LNCaP clone FGC (cell line): ENCODE measurements at regions not wholly inside any gene's neighbourhood (a gene's known extent, or its start where the extent isn't known, plus 50 kb on each side); places are given as distances from the start of the nearest gene placed in this dataset.
A peak's percentile ranks its signal among the peaks of the same experiment; 100 is the strongest.
"Not testable (repeated sequence)": the region's sequence is repeated elsewhere in the genome, so short reads cannot be mapped to it uniquely, and the experiment has no call there.

Experiments
- DNase-seq: peaks from one replicate; pipeline ENCODE4 v3.0.0-alpha.2; 2011; ENCODE audit warnings: low read depth
- H3K4me3 ChIP-seq: 2 replicates; pipeline ENCODE4 v1.5.1; 2011; ENCODE audit warnings: mild to moderate bottlenecking, low read depth, low read length, control low read depth
- CTCF ChIP-seq: IDR thresholded peaks from 2 replicates; pipeline ENCODE4 v1.5.1; 2012; ENCODE audit warnings: mild to moderate bottlenecking; ENCODE audit not compliant: control insufficient read depth, insufficient read depth; ENCODE audit errors: extremely low read depth

- no peak for DNase-seq
- H3K4me3 ChIP-seq, result no peak overlapping the region
Measured at GRCh38 chr3:17872457-17872856, 130.0 kb upstream of the TBC1D5 start.

GRCh38 chr3:17865631-17866030 is 123.2 kb upstream of the TBC1D5 start:
- DNase-seq, result no peak
- no peak overlapping the region for H3K4me3 ChIP-seq
- no peak for TF ChIP-seq CTCF

More at GRCh38 chr3:17872457-17872856, 130.0 kb upstream of the TBC1D5 start:
- no peak for TF ChIP-seq CTCF

- peak overlapping the region; percentile 59 for H3K4me3 ChIP-seq
- no peak for TF ChIP-seq CTCF
- no peak for DNase-seq
Measured at GRCh38 chr3:17861476-17861875, 119.0 kb upstream of the TBC1D5 start.

- not testable (repeated sequence) for DNase-seq
- peak overlapping the region; percentile 59 for H3K4me3 ChIP-seq
Measured at GRCh38 chr3:17860840-17861471, 118.5 kb upstream of the TBC1D5 start.

- no peak for DNase-seq
- no peak for TF ChIP-seq CTCF
- H3K4me3 ChIP-seq, result no peak overlapping the region
Measured at GRCh38 chr3:17852217-17852616, 109.8 kb upstream of the TBC1D5 start.

GRCh38 chr3:17850448-17850847 is 108.0 kb upstream of the TBC1D5 start:
- no peak for TF ChIP-seq CTCF
- DNase-seq, result no peak
- no peak overlapping the region for H3K4me3 ChIP-seq

GRCh38 chr3:17848102-17848501 is 105.7 kb upstream of the TBC1D5 start:
- DNase-seq, result no peak
- TF ChIP-seq CTCF, result no peak
- H3K4me3 ChIP-seq, result no peak overlapping the region
